GM21390 (cell line): ENCODE measurements at regions not wholly inside any gene's neighbourhood (a gene's known extent, or its start where the extent isn't known, plus 50 kb on each side); places are given as distances from the start of the nearest gene placed in this dataset.

Experiments
- ATAC-seq: cut with Tn5 transposase; IDR thresholded peaks from one replicate; pipeline ENCODE4 v1.9.1; 2021; ENCODE audit not compliant: unreplicated experiment

DNA sequence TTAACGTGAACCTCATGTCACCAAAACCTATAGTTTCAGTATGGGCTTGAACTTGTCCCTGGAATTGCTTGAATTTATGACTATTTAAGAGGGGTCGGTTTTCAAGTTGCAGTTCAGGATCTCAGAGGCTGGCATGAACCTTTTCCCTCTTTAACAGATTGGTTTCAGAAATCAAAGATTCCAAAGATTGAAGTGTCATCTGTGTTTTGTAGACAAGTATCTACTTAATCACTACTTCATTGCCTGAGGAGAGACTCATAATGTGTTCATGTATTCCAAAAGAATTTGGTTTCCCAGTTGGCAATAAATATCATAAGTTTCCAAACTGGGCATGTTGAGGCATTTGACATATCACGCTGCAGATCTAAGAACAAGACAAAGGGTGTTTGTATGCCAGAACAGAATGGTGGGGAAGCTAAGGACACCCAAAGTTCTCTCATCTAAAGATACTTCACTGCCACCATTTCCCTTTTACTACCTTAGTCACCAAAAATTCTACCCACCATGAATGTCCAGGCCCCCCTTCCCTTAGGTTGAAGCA, 199.5 kb downstream of the NUAK1 start:
- ATAC-seq: no peak

DNA sequence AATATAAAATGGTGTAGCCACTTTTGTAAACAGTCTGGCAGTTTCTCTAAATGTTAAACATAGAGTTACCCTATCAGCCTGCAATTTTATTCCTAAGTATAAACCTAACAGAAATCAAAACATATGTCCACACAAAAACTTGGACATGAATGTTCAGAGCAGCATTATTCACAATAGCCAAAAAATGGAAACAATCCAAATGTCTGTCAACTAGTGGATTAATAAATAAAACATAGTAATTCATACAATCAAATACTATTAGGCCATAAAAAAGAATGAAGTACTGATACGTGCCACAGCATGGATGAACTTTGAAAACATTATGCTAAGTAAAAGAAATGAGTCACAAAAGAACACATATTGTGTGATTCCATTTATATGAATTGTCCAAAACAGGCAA, 196.5 kb downstream of the NUAK1 start:
- no peak for ATAC-seq

DNA sequence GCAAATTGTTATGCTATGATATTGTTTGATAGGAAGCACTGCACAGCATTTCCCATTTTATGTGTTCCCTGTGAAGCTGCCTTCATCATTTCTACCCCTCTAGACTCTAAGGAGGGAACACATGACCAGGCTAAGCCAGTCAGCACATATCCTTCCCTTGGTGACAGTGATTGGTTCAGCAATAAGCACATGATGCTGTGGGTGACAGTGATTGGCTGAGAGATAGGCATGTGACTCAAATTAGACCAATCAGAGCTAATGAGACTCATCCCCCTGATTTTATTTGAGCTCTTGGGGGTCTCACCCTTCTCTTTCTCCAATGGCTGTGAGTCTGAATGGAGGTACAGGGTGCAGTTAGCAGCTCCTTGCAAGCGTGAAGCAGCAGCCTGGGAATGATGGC, 195.2 kb downstream of the NUAK1 start:
- ATAC-seq: no peak

DNA sequence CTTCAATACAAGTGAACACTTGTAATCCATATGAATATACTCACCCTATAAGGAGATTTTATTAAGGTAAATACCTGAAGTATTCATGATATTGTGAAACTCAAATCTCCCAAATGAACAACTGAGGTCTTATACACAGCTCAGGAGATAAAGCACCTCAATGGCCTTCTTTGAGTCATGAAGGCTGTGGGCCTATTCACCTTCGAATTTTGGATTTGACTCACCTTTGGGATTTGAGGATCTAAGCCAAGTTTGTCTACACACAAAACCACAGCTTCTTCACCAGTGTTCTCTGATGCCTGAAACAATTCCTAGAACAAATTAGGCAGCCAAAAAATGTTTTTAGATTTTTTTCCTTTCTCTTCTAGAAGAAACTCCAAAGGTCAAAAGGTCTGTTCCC, 194.1 kb downstream of the NUAK1 start:
- no peak for ATAC-seq

DNA sequence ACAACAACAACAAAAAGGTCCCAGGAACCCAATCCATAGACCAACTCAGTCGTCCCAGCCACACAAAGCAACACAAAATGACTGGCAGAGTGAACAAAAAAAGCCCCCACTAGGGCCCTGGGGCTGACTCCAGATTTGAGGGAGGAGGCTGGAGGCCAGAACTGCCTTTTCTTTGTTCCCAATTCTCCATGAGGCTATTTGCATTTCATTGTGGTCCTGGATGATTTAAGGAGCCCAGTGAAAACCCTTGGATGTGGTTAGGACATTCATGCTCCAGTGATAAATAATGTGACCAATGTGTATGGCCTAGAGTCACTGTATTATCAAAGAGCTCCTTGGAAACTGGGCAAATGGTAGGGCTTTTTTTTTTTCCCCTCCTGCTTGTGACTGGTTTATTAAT, 192.9 kb downstream of the NUAK1 start:
- ATAC-seq: no peak

DNA sequence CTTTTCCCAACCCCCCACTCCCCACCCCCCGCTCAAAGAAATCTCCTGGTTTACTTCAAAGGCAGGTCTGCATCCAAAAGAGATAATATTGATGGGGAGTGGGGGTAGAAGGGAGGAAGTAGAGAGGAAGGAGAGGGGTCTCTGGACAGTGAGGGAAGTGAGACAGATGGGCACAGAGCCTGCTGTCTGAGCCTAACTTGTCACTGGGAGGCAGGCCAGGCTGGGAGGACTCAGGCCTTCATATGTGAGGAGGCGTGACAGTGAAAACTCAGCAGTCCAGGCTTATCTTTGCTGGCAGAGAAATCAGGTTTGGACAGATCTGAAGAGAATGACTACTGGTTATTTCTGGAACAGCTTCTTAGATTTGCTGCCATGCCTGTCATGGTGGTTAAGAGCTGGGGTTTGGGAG, 192.3 kb downstream of the NUAK1 start:
- no peak for ATAC-seq

DNA sequence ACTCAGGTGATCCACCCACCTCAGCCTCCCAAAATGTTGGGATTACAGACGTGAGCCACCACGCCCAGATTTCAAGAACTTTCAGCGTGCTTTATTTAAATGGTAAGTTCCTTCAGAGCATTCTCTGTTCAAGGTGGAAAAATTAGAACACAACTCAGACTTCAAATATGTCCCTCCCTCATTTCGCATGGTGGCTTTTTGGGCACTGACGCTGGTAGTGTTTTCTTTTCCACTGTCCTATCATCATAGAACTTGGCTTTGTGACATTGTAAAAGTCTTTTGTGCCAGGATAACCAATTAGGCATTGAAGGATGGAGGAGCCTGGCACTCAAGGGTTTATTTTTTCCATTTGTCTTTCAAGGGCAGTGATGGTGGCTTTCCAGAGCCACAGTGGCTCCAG, 190.8 kb downstream of the NUAK1 start:
- no peak for ATAC-seq

DNA sequence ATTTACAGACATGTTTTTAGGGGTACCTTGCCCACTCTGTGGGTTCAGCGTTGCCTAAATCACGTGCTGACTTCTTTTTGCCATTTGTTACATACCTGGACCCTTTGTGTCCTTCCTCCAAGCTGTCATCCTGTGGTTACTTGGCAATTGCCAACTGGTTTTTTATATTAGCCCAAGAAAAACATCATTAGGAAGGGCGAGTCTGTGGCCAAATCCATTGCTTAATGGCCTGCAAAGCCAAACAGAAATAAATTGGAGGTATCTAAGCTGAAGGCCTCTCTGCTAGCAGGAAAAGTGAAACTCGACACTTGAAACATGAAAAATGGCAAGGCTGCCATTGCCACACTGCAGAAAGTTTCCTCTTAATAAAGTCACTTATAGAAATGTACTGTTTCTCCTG, 190.4 kb downstream of the NUAK1 start:
- no peak for ATAC-seq

DNA sequence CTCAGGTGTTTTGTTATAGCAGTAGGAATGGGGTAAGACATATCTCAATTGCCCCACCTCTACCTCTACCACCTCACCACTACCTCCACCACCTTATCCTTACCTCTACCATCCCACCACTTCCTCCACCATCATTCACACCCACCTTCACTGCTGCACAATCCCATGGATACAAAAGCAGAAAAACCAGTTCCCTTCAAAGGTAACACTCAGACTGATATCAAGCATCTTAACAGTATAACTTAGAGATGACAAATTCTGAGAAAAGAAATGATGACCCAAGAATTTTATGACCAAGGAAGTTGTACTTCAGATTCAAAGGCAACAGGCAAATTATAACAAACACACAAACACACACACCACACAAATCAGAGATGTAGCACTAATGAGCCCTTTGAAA, 189.4 kb downstream of the NUAK1 start:
- ATAC-seq: no peak

DNA sequence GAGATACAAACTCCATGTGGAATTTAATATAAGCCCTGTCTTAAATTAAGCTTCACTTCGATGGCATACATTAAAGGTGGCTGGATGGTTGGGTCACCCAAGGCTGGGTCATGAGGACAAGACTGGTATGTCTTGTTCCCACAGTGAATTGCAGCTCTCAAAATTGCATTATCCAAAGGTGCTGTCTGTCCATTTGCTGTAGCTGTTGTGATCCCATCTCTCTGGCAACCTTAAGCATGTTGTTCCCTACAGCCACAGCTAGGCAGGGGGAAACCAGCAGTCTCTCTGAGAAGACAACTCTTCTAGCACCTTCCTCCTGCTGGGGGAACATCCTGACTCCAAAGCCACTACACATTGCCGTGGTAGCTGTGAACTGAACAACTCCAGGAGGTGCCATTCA, 187.0 kb downstream of the NUAK1 start:
- ATAC-seq: no peak

DNA sequence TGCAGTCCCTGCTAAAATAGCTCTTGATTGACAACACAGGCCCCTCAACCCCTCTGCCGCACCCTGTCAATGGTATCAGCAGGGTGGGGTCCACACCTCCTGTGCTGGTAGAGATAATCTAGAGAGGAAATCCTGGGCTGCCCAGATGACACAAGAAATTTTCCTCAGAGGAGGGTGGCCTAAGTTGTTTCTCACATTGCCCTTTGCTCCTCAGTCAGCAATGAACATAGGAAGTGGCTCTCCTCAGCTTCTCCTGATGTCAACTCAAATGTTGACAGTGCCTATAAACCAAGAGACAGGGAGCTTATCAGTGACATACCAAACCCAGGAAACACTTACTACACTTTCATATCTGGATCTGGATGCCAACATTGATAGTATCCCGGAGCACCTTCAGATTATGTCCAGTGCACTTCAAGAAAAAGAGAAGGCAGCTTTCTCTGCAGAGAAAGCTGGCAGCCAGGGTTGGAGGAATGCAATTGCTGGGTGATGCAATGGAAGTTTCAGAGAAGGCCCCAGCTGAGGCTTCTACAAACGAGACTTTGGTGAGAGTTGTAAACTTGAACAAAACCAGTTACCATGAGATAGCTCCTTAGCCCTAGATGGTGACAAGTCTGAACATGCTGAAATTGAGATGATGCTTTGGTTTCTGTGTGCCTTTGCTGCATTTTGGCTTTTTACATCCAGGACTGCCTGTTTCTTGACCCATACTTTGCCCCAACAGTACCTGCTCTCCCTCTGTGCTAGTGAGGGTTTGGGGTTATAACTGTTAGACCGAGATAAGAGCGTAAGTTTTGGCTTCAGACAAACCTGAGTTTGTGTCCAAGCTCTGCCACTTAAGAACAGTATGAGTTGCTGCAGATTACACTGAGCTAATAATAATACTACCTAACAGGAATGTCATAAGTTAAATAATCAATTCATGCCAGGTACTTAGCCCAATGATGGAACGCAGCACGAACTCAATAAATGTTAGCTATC, 183.5 kb downstream of the NUAK1 start:
- ATAC-seq: no peak

DNA sequence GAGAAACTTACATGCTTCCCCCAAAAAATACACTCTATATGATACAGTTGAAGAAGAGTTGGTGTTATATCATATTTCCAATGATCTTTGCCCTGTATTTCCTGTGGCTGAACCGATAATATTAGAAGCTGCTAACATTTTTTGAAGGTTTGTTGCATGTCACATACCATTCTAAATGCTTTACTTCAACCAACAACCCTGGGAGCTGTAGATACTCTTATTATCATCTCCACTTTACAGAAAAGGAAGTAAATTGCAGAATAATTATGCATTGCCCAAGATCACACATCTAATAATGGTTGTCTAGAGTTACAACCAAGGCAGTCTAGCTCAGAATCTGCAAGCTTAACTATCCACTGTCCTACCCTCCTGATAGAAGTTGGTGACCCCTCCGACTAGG, 182.8 kb downstream of the NUAK1 start:
- ATAC-seq: no peak

DNA sequence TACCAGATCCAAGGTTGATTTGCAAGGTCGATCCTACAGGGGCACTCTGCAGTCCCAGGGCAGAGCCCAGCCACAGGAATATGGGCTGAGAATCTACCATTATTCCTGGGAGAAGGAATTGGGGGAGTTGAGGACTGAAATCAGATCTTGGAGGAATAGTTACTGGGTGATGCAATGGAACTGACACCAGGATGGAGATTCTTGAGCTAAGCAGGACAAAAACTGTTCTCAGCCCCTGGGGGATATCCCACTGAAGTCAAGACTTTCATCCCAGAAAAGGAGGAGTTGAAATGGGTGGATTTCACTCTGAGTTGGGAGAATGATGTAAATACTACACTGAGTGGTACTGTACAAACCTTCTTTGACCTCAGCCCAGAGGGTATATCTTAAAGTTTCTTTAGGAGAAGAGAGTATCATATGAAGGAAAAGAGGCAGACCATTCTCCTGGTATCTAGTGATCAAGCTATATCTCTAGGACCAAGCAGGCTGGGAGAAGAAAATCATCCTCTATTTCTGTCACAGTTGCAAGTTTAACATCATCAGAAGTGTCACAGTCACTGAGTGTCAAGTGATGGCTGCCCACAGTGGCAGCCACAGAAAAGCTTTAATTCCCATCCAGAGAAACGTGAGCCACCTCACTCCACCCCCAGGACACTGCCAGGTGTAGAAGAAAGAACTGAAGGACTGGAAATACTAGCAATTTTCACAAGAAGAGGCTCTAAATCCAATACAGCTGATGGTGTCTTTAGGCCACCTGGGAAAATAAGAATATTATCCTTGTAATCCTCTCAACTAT, 181.9 kb downstream of the NUAK1 start:
- no peak for ATAC-seq

DNA sequence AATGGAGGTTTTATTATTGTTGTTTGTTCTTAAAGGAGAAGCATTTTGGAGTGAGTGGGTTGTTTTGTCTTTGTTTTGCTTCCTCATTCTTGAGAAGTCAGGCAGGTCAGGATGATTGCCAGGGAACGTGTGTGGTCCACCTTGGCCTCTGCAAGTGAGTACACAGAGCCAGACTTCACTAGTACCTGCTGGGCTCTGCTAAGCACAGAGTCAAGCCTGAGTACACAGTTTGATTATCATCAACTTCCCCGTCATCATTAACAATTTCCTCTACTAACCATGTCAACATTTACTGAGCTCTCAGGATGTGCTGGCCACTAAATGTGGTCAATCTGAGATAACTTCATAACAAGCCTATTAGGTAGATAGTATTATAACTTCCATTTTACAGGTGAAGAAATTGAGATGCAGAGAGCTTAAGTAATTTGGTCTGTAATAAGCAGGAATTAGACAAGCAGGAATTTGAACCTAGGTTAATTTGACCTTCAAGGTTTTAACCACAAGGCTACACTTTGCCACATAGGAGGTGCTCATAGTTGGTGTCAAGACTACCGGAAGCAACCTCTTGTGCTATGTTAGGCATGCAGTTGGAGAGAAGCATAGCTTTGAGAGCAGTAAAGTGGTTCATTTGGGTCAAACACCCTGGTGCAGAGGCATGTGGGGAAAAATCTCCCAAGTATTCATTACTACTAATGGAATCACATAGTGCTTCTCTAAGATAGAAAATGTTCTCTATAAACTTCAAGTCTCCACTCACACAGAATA, 178.3 kb downstream of the NUAK1 start:
- no peak for ATAC-seq

DNA sequence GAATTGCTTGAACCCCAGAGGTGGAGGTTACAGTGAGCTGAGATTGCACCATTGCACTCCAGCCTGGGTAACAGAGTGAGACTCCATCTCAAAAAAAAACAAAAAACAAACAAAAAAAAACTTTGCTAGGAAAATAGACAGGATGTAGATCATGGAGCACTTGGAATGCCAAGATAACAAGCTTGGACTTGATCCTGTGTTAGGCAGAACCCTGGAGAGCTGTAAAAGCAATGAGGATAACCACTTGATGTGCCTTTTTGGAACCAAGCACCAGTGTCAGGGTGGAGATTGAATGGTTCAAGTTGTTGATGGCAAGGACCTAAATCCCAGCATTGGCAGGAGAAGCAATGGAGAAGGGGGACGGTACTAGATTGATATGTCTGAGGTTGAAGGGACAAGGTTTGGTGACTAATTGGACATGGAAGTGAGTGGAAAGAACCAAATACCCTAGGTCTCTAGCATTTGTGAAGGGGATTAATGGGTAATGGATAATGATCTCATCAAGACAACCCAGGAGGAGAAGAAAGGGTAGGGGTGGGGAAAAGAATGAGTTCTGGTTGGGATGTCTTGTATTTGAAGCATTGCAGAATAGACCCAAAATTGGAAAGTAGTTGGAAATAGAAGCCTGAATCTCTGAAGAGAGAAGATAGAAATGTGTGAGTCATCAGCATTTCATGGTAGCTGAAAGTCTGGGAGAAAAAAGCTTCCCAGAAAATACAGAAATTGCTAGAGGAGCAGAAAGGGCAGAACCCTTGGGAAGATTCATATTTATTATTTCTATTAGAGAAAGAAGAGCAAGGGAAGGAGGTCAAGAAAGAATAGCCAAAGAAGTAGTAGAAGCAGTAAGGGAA, 176.7 kb downstream of the NUAK1 start:
- ATAC-seq: no peak

DNA sequence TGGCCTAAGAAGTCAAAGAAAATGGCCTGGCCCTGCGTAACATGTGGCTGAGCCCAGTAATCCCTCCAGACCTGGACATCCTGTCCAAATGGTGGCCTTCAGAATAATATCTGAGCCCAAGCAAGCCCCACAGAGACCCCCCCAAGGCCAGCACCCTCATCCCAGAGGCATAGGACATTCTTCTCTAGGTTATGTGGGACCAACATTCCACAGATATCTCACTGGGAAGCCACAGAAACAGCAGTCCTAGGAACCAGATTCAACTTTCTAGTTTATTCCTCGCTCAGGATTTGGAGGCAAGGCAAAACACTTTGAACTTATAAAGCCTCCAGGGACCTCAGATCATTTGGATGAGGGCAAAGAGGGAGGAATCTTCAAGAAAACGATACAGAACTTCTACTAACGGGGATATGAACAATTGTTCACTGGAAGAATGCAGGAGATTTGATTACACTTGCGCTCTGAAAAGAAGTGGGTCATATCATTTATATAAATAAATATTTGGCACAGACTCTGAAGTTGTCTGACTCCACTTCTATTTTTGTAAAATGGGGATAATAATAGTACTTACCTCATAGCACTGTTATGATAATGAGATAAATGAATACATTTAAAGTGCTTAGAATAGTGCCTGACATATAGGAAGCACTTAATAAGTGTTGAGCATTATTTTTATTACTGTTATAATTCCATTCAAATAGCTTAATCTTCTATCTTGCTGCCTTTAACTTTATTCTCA, 171.5 kb downstream of the NUAK1 start:
- ATAC-seq: no peak

DNA sequence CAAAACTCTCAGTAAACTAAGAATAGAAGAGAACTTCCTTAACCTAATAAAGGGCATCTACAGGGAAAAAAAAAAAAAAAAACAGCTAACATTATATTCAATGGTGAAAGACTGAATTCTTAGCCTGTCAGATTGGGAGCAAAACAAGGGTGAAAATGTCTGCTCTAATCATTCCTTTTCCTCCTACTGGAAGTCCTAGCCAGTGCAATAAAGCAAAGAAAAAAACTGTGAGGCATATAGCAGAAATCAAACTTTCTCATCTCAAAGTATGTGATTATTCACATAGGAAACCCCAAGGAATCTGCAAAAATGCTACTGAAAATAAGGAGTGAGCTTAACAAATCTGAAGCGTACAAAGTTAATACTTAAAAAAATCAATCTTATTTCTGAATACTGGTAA, 170.7 kb downstream of the NUAK1 start:
- no peak for ATAC-seq

DNA sequence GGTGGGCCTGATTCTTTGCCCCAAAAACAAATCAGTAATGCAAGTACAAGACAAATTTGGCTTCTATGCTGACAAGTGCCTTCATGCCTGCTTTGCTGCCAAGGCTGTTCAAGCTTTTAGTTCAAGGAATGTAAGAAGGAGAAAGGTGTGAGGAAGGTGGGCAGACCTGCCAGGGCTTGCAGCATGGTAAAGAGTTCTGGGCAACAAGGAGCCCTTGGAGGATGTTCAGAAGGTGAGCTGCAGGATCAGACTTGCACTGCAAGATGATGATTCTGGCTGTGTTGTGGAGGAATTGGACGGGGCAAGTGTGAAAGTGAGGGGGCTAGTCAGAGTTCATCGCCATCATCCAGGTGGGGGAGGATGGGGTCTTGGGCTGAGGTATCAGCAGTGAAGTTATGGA, 167.9 kb downstream of the NUAK1 start:
- ATAC-seq: no peak

DNA sequence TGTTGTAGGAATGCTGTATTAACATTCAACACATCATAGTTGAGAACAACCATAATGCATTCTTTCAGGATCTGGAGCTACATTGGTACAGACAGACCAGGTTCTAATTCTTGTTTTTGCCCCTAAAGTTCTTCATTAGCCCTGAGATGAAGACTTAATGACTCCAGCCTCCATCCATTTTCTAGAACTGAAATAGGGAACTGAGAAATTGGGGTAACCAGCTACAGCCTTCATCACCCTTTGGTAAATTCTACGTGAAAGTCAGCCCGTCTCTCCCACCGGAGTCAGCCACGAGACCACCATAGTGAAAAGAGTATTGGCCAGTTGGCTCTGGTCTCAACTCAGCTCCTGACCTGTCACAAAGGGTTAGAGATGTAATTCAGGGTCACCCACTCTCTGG, 164.0 kb downstream of the NUAK1 start:
- no peak for ATAC-seq

DNA sequence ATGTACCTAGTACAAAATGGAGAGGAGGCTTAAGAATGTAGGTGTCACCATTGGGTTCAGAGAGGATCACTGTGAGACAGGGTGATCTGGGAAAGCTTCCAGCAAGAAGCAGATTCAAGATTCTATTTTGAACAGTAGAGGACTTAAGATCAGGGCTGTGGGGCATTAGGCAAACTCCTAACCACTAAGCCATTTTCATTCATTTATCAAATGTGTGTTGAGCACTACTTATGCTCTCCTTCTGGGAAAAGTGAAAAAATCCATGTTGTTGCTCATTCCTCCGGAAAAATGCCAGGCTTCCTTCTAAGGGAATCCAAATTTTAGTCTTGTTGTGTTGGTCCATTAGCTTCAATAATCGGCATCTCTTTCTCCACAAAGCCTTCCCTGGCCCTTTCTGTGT, 163.4 kb downstream of the NUAK1 start:
- ATAC-seq: no peak
